Mesodermal cell (in vitro differentiated cells): ENCODE measurements at regions not wholly inside any gene's neighbourhood (a gene's known extent, or its start where the extent isn't known, plus 50 kb on each side); places are given as distances from the start of the nearest gene placed in this dataset.

Experiments
- H3K27ac ChIP-seq: 2 replicates; pipeline ENCODE4 v1.7.0; 2013; ENCODE audit warnings: mild to moderate bottlenecking, low read depth, low read length, moderate library complexity; ENCODE audit not compliant: severe bottlenecking
- H3K36me3 ChIP-seq: 2 replicates; pipeline ENCODE4 v1.7.1; 2013; ENCODE audit warnings: mild to moderate bottlenecking, low read length, moderate library complexity; ENCODE audit not compliant: control insufficient read depth, insufficient read depth
- H3K4me1 ChIP-seq: one replicate; pipeline ENCODE4 v1.7.1; 2013; ENCODE audit warnings: mild to moderate bottlenecking, low read length; ENCODE audit not compliant: insufficient read depth, control insufficient read depth, poor library complexity, severe bottlenecking
- H3K4me3 ChIP-seq: 2 replicates; pipeline ENCODE4 v1.7.0; 2013; ENCODE audit warnings: low read length, control low read depth, mild to moderate bottlenecking; ENCODE audit not compliant: insufficient read depth, poor library complexity, severe bottlenecking; ENCODE audit errors: extremely low read depth
- H3K9me3 ChIP-seq: 2 replicates; pipeline ENCODE4 v1.7.1; 2013; ENCODE audit warnings: mild to moderate bottlenecking, low read length, moderate library complexity; ENCODE audit not compliant: control insufficient read depth
- WGBS, 2 experiments: methylation state at CpG; one replicate each; pipeline ENCODE4 v1.1.5; 2013; ENCODE audit warnings: missing lambda C conversion rate in 2 of 2; ENCODE audit not compliant: insufficient coverage in 2 of 2; 5-methylcytosine and 5-hydroxymethylcytosine counted together

GRCh38 chr11:32003335-32003734, 87.5 kb upstream of the RCN1 start:
- H3K9me3 ChIP-seq = no peaks in the 10 kb centered on the region
- peaks cover 12% of the 10 kb centered on the region for H3K4me1 ChIP-seq
- no peak overlapping the region for H3K4me3 ChIP-seq
- no peaks in the 10 kb centered on the region for H3K36me3 ChIP-seq
- WGBS, 2 experiments = 85 to 88% methylated on average over 9 of the region's 9 CpGs
- no peak overlapping the region for H3K27ac ChIP-seq

- no CpG with 5 or more reads among the region's 2 CpGs for WGBS, 2 experiments
- Histone ChIP-seq H3K27ac (no peak overlapping the region), H3K36me3 (no peaks in the 10 kb centered on the region), H3K4me3 (no peak overlapping the region), H3K9me3 (no peaks in the 10 kb centered on the region), H3K4me1 (peaks cover 12% of the 10 kb centered on the region)
These were observed 88.6 kb upstream of the RCN1 start for GRCh38 chr11:32002311-32002710.

- Histone ChIP-seq H3K4me3 (no peak overlapping the region), H3K9me3 (no peaks in the 10 kb centered on the region), H3K36me3 (no peaks in the 10 kb centered on the region), H3K4me1 (no peaks in the 10 kb centered on the region), H3K27ac (no peak overlapping the region)
- no CpG with 5 or more reads among the region's 2 CpGs for WGBS, 2 experiments
These were observed 92.9 kb upstream of the RCN1 start for GRCh38 chr11:31997955-31998354.

- Histone ChIP-seq H3K4me1 (no peaks in the 10 kb centered on the region), H3K4me3 (no peak overlapping the region)
- 88 to 100% methylated on average over 3 to 4 of the region's 7 CpGs for WGBS, 2 experiments
These were observed 94.6 kb upstream of the RCN1 start for GRCh38 chr11:31996159-31996881.

GRCh38 chr11:31995525-31996094, 95.3 kb upstream of the RCN1 start:
- 66% methylated on average over 2 of the region's 2 CpGs; no CpG with 5 or more reads in 1 of the 2 experiments for WGBS, 2 experiments

More at GRCh38 chr11:31996159-31996881, 94.6 kb upstream of the RCN1 start:
- Histone ChIP-seq H3K9me3 (no peaks in the 10 kb centered on the region), H3K36me3 (no peaks in the 10 kb centered on the region), H3K27ac (no peak overlapping the region)

GRCh38 chr11:31995032-31995431, 95.8 kb upstream of the RCN1 start:
- Histone ChIP-seq H3K9me3 (no peaks in the 10 kb centered on the region), H3K4me3 (no peak overlapping the region), H3K27ac (no peak overlapping the region), H3K36me3 (no peaks in the 10 kb centered on the region), H3K4me1 (no peaks in the 10 kb centered on the region)
- 83 to 94% methylated on average over 5 to 7 of the region's 7 CpGs for WGBS, 2 experiments

More at GRCh38 chr11:31995525-31996094, 95.3 kb upstream of the RCN1 start:
- no peaks in the 10 kb centered on the region for H3K4me1 ChIP-seq
- no peaks in the 10 kb centered on the region for H3K9me3 ChIP-seq
- no peak overlapping the region for H3K4me3 ChIP-seq
- H3K27ac ChIP-seq = no peak overlapping the region
- no peaks in the 10 kb centered on the region for H3K36me3 ChIP-seq

- Histone ChIP-seq H3K27ac (no peak overlapping the region), H3K4me1 (no peaks in the 10 kb centered on the region), H3K4me3 (peak overlapping the region; percentile 10), H3K36me3 (no peaks in the 10 kb centered on the region), H3K9me3 (no peaks in the 10 kb centered on the region)
- WGBS, 2 experiments = 14% methylated on average over 37 to 39 of the region's 64 CpGs
These were observed 103.5 kb upstream of the RCN1 start for GRCh38 chr11:31987118-31988005.

GRCh38 chr11:31986201-31986889, 104.5 kb upstream of the RCN1 start:
- Histone ChIP-seq H3K36me3 (no peaks in the 10 kb centered on the region), H3K4me3 (no peak overlapping the region), H3K4me1 (no peaks in the 10 kb centered on the region), H3K9me3 (no peaks in the 10 kb centered on the region), H3K27ac (no peak overlapping the region)
- WGBS, 2 experiments = 79 to 91% methylated on average over 5 to 8 of the region's 10 CpGs

GRCh38 chr11:31981457-31981856, 109.4 kb upstream of the RCN1 start:
- H3K36me3 ChIP-seq = no peaks in the 10 kb centered on the region
- H3K27ac ChIP-seq = no peak overlapping the region
- H3K4me1 ChIP-seq = no peaks in the 10 kb centered on the region
- no CpG with 5 or more reads among the region's 1 CpG for WGBS, 2 experiments
- no peak overlapping the region for H3K4me3 ChIP-seq
- no peaks in the 10 kb centered on the region for H3K9me3 ChIP-seq

- Histone ChIP-seq H3K4me3 (no peak overlapping the region), H3K36me3 (no peaks in the 10 kb centered on the region), H3K27ac (no peak overlapping the region), H3K9me3 (no peaks in the 10 kb centered on the region), H3K4me1 (no peaks in the 10 kb centered on the region)
- 46% methylated on average over 2 of the region's 4 CpGs; no CpG with 5 or more reads in 1 of the 2 experiments for WGBS, 2 experiments
These were observed 113.5 kb upstream of the RCN1 start for GRCh38 chr11:31977343-31977742.
